ENCODE measurements at regions not wholly inside any gene's neighbourhood (a gene's known extent, or its start where the extent isn't known, plus 50 kb on each side); places are given as distances from the start of the nearest gene placed in this dataset.

DNA sequence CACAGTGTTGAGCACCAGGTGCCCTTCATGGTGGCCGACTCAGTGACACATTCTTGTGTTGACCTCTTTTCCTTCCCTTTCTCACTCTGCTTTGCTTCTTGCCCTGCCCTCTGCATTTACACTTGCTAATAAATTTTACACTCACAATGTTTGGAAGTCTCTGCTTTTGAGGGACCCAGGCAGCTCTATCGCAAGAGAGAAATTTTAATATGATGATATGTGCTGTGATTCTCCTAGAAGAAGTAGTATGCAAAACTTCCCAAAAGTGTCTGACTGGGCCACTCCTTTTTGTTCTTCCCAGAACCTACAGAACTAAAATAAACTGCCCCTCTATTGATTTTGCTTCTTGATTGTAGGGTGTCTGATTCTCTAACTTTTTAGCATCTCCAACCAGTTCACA is 135.0 kb downstream of the IRS1 start:
- FAIRE-seq, result no peak
- DNase-seq (ENCODE audit: insufficient read length), result no peak
- no peak for TF ChIP-seq POLR2AphosphoS5 (IDR thresholded peaks at IDR 0.05; ENCODE audit: low read depth, low read length)
- no peak for TF ChIP-seq POLR2A (IDR thresholded peaks at IDR 0.05; ENCODE audit: low read depth, low read length)
- no peak for TF ChIP-seq TAF1 (IDR thresholded peaks at IDR 0.05; ENCODE audit: borderline replicate concordance, low read depth, low read length)

DNA sequence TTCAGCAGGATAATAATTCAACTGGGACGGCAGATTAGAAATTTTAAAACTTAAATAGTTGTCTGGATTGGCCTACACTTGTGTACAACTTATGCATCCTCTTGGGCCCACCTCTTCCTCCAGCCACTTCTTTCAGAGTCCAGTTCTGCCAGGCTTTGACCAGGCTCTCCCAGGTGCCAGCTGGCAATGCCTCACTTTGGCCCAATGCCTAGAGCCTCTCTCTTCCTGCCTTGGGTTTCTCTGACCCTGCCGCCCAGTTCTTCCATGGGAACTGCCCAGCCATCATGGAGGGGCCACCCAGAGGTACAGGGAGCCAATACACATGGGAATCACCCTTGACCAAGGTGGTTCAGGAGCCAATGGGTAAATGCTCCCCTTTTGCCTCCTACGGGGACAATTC is 135.5 kb downstream of the IRS1 start:
- DNase-seq (ENCODE audit: insufficient read length) (no peak), FAIRE-seq (no peak)
- no peak for TF ChIP-seq POLR2A (IDR thresholded peaks at IDR 0.05; ENCODE audit: low read depth, low read length)
- TF ChIP-seq TAF1 (IDR thresholded peaks at IDR 0.05; ENCODE audit: borderline replicate concordance, low read depth, low read length), result no peak
- TF ChIP-seq POLR2AphosphoS5 (IDR thresholded peaks at IDR 0.05; ENCODE audit: low read depth, low read length), result no peak

DNA sequence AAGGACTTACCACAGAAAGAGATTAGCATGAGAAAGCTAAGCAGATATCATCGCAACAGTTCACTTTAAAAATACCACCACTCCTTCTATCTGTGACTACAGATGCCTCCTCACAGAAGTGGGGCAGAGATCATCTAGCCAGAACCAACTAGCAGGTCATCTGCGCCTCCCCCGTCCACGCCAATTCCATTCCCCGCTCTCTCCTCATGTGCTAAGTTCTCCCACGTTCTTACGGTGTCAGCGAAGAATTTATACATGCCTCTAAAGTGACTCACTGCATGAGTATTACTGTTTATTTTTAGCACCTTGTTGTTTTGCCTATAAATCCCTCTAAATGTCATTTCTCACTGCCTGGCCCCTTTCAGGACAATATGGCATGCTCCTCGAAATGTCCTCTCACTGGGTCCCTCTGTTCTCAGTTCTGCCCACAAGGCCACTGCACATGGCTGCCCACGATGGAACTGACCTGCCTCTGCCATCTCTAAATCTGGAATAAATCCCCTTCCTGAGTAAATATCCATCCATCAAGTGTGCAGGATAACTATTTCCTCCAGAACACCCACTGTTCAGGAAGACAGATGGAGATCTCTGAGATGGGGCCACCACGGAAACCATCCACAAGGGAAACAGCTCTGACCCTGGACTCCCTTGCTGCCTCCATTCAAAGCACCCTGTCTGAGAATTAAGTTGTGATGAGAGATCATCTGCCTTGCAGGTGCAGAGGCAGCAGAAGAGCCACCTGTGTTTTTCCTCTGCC is 137.7 kb downstream of the IRS1 start:
- TF ChIP-seq POLR2AphosphoS5 (IDR thresholded peaks at IDR 0.05; ENCODE audit: low read depth, low read length) (no peak), TAF1 (IDR thresholded peaks at IDR 0.05; ENCODE audit: borderline replicate concordance, low read depth, low read length) (no peak), POLR2A (IDR thresholded peaks at IDR 0.05; ENCODE audit: low read depth, low read length) (no peak)
- DNase-seq (ENCODE audit: insufficient read length) (no peak), FAIRE-seq (no peak)

DNA sequence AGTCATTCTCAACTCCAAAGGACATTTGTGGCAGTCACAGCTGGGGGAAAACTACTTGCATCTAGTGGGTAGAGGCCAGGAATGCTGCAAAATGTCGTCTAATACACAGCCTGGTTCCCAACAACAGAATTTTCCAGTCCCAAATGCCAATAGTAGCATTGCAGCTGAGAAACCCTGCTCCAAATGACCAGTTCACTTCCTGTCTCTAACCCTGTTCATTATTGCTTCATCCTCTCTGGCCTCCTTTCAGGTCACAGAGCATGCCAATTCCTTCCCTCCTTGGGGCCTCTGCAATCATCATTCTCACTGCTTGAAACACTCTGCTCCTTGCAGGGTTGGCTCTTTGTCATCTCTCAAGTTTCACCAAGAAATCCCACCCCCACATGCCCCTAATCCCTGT is 139.1 kb downstream of the IRS1 start:
- no peak for TF ChIP-seq POLR2AphosphoS5 (IDR thresholded peaks at IDR 0.05; ENCODE audit: low read depth, low read length)
- TF ChIP-seq POLR2A (IDR thresholded peaks at IDR 0.05; ENCODE audit: low read depth, low read length), result no peak
- no peak for TF ChIP-seq TAF1 (IDR thresholded peaks at IDR 0.05; ENCODE audit: borderline replicate concordance, low read depth, low read length)
- DNase-seq (ENCODE audit: insufficient read length), result no peak
- no peak for FAIRE-seq

DNA sequence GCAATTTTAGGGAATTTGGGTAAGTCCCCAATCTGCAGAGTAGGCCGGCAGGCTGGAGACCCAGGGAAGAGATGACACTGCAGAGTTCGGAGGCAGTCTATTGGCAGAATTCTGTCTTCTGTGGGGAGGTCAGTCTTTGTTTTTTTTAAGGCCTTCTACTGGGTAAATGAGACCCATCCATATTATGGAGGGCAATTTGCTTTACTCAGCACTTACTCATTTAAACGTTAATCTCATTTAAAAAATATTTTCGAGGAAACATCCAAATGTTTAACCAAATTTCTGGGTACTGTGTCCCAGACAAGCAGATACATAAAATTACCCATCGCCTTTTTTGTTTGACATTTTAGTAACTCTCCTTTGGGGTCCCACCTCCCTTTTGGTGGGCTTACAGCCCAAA is 139.5 kb downstream of the IRS1 start:
- DNase-seq (ENCODE audit: insufficient read length) (no peak), FAIRE-seq (no peak)
- TF ChIP-seq POLR2AphosphoS5 (IDR thresholded peaks at IDR 0.05; ENCODE audit: low read depth, low read length) (no peak), POLR2A (IDR thresholded peaks at IDR 0.05; ENCODE audit: low read depth, low read length) (no peak), TAF1 (IDR thresholded peaks at IDR 0.05; ENCODE audit: borderline replicate concordance, low read depth, low read length) (no peak)

DNA sequence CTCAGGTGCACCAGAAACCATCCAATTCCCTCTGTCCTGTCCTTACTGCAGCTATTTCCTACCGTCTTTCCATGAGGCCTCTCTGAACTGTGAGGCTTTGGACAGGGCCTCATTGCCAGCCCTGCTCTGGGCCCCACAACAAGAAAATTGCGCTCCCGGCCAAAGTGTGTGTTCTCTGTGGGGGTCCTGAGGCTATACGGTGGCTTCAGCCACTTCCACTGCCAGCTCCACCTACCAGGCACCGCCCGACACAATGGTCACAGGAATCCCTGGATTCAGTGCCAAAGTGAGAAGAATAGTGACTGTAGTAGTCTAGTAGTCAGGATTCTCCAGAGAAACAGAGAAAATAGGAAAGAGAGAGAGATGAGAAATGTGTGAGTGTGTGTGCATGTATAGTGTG is 140.2 kb downstream of the IRS1 start:
- DNase-seq (ENCODE audit: insufficient read length) (no peak), FAIRE-seq (no peak)
- no peak for TF ChIP-seq POLR2AphosphoS5 (IDR thresholded peaks at IDR 0.05; ENCODE audit: low read depth, low read length)
- TF ChIP-seq POLR2A (IDR thresholded peaks at IDR 0.05; ENCODE audit: low read depth, low read length), result no peak
- TF ChIP-seq TAF1 (IDR thresholded peaks at IDR 0.05; ENCODE audit: borderline replicate concordance, low read depth, low read length), result no peak

DNA sequence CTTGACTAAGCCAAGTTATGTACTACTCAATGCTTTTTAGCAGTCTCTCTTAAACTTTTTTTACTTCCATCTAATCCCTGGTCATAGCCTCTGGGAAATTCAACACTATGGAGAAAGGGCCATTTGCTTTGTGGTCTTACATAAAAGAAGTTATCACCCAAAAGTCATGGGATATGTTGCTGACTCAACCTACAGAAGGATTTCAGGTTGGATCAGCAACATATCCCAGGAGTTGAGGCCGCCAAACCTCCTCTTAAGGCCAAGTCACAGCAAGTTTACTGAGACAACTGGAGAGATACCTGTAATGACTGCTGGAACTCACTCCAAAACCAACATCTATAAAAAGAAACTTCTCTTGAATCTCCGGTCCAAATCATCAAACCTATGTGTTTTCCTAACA is 141.1 kb downstream of the IRS1 start:
- FAIRE-seq (no peak), DNase-seq (ENCODE audit: insufficient read length) (no peak)
- TF ChIP-seq TAF1 (IDR thresholded peaks at IDR 0.05; ENCODE audit: borderline replicate concordance, low read depth, low read length), result no peak
- TF ChIP-seq POLR2A (IDR thresholded peaks at IDR 0.05; ENCODE audit: low read depth, low read length), result no peak

DNA sequence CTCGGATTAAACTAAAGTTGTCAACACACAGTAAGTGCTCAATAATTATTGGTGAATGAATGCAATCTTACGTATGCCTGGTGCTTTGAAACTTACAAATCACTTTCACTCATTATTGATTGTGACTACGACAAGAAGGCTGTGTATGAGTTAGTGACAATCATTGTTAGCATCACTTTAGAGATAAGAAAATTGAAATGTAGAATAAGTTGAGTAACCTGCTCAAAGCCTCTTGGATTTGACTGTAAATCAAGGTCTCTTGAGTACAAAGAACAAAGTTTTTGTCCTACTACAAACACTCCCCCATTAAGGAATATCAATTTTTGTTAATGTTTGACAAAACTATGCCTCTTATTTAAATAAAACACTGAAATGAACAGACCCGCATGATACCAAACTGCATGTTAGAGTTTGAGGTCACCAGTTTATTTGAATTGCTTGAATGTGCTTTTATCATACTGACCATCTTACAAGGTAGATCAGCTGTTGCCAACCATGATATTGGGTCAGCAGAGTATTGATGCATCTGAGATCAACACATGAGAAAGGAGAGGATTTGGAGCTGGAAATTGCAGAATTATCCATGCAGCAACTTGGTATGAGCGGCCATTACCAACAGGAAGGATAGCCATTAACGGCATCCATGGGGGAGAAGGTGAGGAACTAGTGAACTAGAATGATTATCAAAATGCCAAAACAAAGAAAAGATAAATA is 142.1 kb downstream of the IRS1 start:
- DNase-seq (ENCODE audit: insufficient read length) (no peak), FAIRE-seq (no peak)
- TF ChIP-seq TAF1 (IDR thresholded peaks at IDR 0.05; ENCODE audit: borderline replicate concordance, low read depth, low read length) (no peak), POLR2A (IDR thresholded peaks at IDR 0.05; ENCODE audit: low read depth, low read length) (no peak), POLR2AphosphoS5 (IDR thresholded peaks at IDR 0.05; ENCODE audit: low read depth, low read length) (no peak)

DNA sequence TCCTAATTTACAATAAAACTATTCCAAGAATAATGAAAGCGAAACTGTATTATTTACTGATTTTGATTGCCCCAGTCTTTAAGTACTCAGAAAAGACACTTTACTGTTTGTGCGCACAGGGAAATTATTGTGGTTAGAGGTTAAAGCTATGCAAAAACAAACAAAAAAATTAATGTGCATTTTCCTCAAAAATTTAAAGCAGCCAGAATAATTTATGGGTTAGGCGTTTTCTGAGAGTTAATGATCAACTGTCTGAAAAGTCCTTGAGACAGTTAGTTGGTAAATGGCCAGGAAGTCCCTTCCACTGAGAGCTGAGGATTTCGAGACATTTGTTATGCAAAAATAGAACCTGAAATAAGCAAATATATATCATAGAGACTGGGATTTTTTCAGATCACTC is 143.3 kb downstream of the IRS1 start:
- no peak for TF ChIP-seq POLR2A (IDR thresholded peaks at IDR 0.05; ENCODE audit: low read depth, low read length)
- TF ChIP-seq POLR2AphosphoS5 (IDR thresholded peaks at IDR 0.05; ENCODE audit: low read depth, low read length), result no peak
- no peak for TF ChIP-seq TAF1 (IDR thresholded peaks at IDR 0.05; ENCODE audit: borderline replicate concordance, low read depth, low read length)
- DNase-seq (ENCODE audit: insufficient read length) (no peak), FAIRE-seq (no peak)

DNA sequence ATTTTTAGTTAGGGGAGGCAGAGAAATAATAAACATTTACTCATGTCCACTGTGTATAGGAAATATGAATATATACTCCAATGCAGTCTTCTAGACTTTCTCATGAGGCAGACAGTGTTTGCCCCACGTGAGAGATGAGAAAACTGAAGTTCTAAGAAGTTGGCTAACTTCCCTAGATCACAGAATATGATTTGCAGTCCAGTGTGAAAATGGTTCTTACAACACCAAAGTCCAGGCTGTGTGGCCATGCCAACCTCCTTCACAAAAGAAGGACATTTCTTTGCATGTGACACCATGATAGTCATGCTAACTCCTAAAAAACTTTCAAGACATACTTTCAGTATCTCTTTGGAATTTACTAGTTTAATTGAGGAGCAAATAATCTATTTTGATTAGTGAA is 143.7 kb downstream of the IRS1 start:
- FAIRE-seq (no peak), DNase-seq (ENCODE audit: insufficient read length) (no peak)
- TF ChIP-seq POLR2A (IDR thresholded peaks at IDR 0.05; ENCODE audit: low read depth, low read length), result no peak
- TF ChIP-seq POLR2AphosphoS5 (IDR thresholded peaks at IDR 0.05; ENCODE audit: low read depth, low read length), result no peak
- TF ChIP-seq TAF1 (IDR thresholded peaks at IDR 0.05; ENCODE audit: borderline replicate concordance, low read depth, low read length), result no peak

DNA sequence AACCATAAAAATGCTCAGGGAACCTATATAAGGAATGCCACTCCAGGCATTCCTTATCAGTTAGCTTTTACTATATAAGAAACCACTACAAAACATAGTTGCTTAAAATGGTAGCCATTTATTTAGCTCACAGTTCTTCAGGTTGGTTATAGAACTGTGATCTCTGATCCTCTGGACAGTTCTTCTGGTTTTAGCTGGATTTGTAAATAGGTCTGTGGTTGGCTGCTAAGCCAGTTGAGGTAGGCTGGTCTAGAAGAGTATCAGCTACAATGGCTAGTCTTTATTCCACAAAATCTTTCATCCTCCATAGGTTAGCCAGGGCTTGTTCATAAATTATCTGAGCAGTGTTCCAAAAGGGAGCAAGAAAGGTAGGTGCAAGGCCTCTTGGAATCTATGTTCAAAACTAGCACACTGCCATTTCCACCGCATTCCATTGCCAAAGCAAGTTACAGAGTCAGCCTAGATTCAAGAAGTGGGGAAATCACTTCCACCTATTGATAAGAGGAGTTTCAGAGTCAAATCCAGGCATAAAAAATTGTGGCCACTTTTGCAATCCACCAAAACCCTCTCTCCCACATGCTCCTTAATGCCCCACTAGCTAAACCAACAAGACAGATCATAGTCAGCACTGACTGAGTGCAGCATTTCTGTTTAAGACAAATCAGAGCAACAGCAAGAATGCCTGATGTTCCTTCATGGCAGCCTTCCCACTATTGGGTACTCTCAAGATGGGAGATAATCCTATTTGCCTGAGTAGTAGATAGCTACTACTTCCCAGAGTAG is 146.4 kb downstream of the IRS1 start:
- no peak for TF ChIP-seq TAF1 (IDR thresholded peaks at IDR 0.05; ENCODE audit: borderline replicate concordance, low read depth, low read length)
- TF ChIP-seq POLR2AphosphoS5 (IDR thresholded peaks at IDR 0.05; ENCODE audit: low read depth, low read length), result no peak
- no peak for TF ChIP-seq POLR2A (IDR thresholded peaks at IDR 0.05; ENCODE audit: low read depth, low read length)
- FAIRE-seq (no peak), DNase-seq (ENCODE audit: insufficient read length) (no peak)

All from GM12892 (cell line).